Skeletal muscle cell (primary cell): ENCODE measurements at regions not wholly inside any gene's neighbourhood (a gene's known extent, or its start where the extent isn't known, plus 50 kb on each side); places are given as distances from the start of the nearest gene placed in this dataset.
A peak's percentile ranks its signal among the peaks of the same experiment; 100 is the strongest.
"Not testable (repeated sequence)": the region's sequence is repeated elsewhere in the genome, so short reads cannot be mapped to it uniquely, and the experiment has no call there.

Experiments used
- DNase-seq: peaks from one replicate; pipeline ENCODE4 v3.0.0-alpha.2; 2010; ENCODE audit warnings: low read depth
- H3K4me3 ChIP-seq: 2 replicates; pipeline ENCODE4 v1.5.1; 2011; ENCODE audit warnings: low read depth, mild to moderate bottlenecking, control low read depth, low read length, moderate library complexity

DNA sequence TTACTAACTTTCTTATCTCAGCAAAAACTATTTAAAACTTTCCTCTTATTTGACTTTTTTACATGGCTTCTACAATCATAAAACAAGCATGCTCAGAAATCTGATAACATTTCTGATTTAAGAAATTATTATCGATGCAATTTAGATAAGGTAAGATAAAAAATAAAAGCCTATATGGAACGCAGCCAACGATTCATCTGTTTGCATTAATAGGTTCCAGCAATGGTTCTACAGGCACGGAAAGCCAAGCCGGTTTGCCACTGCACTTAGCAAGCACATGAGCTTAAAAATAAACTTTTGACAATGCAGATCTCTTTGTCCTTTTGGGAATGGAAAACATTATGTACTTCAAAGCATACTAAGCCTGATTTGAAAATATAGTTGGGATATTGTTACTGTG lies 77.5 kb upstream of the KCNK2 start:
- no peak for DNase-seq

DNA sequence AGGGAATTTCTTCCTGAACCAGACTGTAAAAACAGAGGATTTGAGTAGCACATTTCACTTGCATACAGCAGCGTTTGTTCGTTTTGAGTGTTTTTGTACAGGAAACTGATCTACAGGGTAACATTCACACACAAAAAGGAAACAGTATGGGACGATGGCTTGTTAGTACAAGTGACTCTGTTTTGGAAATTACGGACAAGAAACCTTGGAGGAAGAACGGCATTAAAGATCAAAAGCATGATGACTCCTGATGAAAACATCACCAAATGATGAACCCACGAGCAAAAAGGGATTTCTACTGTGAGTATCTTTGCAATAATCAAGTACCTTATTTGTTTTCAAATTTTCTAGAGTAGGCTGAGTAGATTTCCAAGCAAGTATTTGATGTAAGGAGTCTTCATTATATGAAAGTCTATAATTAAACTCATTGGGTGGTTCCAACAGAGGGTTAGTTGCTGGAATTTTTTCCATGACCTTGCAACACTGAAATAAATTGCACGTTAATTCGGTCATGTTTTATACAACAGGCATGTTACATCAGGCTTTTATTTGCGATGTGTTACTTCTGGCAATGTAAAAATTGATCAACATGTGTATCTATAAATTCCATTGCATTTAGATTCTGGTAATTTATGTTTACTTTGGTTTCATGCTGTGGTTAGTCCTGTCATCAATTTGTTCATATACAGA lies 76.7 kb upstream of the KCNK2 start:
- DNase-seq, result no peak
- H3K4me3 ChIP-seq, result peak overlapping the region; percentile 17

More for the DNA sequence above, 77.5 kb upstream of the KCNK2 start:
- H3K4me3 ChIP-seq, result no peak overlapping the region

DNA sequence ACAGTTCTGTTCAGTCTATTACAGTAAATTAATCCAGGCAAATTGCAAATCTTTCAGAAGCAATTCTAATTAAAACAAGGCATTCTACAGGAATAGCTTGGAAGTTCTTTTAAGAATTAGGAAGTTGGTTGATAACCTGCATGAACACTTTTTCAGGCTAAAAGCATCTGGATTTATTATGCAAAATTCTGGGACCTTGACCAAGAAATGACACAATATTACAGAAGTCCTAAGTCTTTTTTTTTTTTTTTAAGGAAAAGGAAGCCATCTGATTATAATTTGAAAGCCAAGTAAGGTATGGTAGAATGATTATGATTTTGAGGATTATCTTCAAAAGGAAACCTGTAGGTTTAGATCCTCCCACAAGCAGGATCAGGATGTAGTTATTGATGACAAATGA lies 74.7 kb upstream of the KCNK2 start:
- H3K4me3 ChIP-seq, result no peak overlapping the region
- no peak for DNase-seq

DNA sequence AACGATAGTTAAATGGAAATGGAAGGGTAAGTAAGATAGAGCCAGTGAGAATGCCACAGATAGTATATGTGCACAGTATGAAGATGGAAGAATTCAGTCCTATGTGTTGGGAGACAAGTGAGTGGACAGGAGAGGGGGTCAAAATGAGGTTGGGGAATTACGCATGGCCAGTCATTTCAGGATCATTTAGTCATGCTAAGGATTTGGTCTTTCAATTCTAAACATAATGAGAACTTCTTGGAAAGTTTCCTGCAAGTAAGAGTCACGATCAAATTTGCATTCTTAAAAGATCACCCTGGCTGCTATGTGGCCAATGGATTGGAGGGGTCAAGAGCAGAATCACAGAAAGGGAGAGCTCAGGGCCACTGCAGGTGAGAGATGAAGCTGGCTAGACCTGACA lies 64.0 kb upstream of the KCNK2 start:
- H3K4me3 ChIP-seq, result no peak overlapping the region
- no peak for DNase-seq

DNA sequence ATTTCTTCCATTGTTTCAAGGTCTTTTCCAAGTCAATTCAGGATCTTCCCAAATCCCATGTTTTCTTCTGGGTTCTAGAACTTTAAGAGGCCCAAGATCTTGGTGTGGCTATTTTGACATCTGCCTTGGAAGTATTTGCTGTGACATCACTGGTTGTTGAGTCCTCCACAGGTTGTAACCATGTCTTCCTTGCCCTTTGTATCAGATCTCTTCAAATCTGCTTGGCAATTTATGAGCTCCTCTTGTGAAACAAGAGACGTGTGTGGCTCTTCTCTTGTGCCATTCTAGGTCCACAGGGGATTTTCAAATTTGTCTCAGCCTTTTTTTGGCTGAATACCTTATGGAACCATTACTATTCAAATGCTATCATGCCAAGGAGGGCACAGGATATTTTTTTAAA lies 60.3 kb upstream of the KCNK2 start:
- no peak overlapping the region for H3K4me3 ChIP-seq
- DNase-seq, result no peak

DNA sequence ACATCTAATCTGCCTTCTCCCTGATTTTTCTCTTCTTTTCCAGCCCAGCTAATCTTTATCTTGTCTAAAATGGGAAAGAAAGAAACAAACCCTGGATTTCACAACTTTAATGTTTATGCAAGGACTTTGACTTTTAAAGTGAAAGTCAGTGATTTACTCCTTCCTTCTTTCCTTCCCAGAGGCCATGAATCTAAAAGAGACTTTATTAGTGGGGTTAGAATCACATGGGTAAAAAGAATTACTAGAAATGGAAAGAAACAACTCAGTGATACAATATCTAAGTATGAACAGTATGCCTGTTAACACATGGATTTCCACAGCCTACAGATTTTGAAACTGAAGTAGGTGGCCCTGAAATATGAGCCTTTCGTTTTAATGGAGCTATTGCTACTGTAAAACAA lies 59.8 kb upstream of the KCNK2 start:
- peak; percentile 61 for DNase-seq
- H3K4me3 ChIP-seq, result no peak overlapping the region

DNA sequence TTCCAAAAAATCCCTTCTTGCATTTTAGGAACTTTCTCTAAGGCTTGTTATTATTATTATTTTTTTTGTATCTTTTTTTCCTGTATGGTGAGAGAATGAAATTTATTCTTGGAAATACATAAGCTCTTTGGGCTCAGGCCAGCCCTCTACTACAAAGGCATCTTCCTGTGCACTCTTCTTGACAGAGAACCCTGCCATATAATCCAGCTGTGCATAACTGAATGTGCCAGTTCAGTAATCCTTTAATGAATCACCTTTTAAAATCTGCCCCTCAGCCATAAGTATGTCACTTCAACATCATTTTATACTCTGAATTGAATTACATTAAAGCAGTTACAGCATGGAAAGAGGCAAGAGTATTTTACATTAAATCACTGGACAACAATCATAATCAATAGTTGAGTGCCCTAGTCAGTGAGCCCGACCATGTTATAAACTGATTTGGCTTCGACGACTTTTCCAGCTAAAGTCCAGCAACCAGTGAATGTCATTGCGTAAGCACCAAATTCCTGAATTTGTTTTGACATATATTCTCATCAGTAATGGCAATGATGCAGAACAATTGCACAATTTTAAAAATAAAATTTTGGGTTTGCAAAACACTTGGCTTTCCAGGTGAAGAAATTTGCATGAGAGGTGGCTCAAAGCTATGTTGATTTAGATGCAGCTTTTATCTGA lies 59.2 kb upstream of the KCNK2 start:
- DNase-seq, result peak; percentile 36
- no peak overlapping the region for H3K4me3 ChIP-seq

DNA sequence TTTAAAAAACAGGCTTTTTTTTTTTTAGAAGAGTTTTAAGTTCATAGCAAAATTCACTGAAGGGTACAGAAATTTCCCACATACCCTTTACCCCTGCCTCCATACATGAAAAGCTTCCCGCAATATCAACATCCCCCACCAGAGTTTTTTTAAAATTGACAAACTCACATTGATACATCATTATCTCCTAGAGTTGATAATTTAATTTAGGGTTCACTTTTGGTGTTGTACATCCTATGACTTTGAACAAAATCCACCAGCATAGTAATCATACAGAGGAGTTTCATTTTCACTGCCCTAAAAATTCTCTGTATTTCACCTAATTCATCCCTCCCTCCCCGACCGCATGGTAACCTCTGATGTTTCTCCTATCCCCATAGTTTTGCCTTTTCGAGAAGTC lies 53.6 kb upstream of the KCNK2 start:
- no peak for DNase-seq
- no peak overlapping the region for H3K4me3 ChIP-seq

DNA sequence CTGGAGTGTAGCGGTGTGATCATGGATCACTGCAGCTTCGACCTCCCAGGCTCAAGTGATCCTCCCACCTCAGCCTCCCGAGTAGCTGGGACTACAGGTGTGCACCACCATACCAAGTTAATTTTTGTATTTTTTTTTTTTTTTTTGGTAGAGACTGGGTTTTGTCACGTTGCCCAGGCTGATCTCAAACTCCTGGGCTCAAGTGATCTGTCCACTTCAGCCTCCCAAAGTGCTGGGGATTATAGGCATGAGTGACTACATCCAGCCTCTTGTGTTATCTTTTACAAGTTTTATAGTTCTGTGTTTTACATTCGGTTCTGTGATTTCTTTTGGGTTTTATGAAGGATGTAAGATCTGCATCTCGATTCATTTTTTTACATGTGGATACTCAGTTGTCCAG lies 52.0 kb upstream of the KCNK2 start:
- H3K4me3 ChIP-seq, DNase-seq: not testable (repeated sequence)

DNA sequence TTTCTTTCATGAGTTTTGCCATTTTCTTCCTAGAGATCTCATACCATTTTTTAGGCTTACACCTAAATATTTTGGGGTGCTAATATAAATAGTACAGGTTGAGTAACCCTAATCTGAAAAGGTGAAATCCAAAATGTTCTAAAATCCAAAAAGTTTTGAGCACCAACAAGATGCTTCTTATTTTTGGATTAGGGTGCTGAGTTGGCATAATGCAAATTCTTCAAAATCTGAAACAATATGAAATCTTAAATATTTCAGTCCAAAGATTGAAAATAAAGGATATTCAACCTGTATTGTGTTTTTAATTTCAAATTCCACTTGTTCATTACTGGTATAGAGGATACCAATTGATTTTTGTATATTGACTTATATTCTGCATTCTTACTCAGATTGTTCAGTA lies 51.1 kb upstream of the KCNK2 start:
- H3K4me3 ChIP-seq, result no peak overlapping the region
- no peak for DNase-seq
